COR-L47 (cell line): ENCODE measurements at regions not wholly inside any gene's neighbourhood (a gene's known extent, or its start where the extent isn't known, plus 50 kb on each side); places are given as distances from the start of the nearest gene placed in this dataset.

Experiments
- DNase-seq: peaks from one replicate; lab custom pipeline; 2025; lab: John Stamatoyannopoulos, UW

DNA sequence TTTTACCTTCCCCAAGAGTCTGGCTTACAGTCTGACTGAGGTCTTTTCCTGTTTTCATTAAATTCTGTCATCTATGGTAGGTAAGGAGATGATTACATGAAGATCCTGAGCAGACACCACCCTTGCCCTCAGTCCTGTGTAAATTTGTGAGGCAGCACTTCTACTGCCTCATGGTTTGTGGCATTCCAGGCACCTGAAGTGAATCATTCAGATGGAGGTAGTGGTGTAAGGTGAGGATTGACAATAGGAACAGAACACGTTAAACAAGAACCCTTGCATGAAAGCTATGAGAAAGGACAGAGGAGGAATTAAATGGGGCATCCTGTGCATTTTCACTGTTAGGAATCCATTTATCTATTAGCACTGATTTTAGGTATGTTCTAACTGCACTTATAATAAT lies 618.6 kb downstream of the TLL1 start:
- DNase-seq: no peak

GRCh38 chr4:166493924-166494345 lies 620.9 kb downstream of the TLL1 start:
- no peak for DNase-seq

- no peak for DNase-seq
Observed at GRCh38 chr4:166498546-166498945, 625.5 kb downstream of the TLL1 start.

DNA sequence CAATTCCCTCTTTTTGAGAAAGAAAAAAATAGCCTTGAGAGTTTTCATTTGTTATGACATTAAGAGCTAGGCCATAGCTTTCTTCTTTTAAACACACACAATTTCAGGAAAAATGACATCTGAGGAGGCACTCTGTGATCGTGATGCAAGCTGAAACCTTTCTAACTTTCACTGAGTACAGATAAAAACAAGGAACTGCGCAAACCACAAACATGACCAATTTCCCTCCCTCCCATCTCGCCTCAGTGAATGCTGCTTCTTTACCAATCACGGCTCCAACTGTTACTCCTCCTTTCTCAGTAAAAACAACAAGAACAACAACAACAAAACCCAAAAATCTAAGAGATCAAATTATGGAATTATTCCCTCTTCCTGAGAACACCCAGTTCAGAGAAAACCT lies 626.8 kb downstream of the TLL1 start:
- no peak for DNase-seq

GRCh38 chr4:166501941-166502382 lies 628.9 kb downstream of the TLL1 start:
- no peak for DNase-seq

DNA sequence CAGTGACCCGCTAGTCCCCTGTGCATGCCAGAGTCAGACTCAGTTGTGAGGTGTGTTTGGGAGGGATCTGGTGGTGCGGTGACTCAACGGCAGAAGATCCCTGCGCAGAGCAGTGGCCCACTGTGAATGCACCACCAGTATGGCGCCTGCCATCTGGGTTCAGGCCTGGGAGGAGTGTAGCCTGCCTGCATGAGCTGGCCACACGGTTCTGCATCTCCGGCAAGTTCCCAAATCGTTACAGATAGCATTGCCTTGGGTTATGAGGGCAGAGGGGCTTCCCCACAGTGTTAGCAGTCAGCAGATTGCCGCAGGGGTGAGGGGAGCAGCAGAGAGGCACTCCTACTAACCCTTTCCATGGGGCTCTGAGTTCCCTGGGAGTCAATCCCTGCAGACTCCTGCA lies 629.6 kb downstream of the TLL1 start:
- DNase-seq: no peak

- DNase-seq: no peak
Observed at GRCh38 chr4:166506051-166506450, 633.0 kb downstream of the TLL1 start.

GRCh38 chr4:166512267-166512666 lies 639.2 kb downstream of the TLL1 start:
- DNase-seq: no peak

DNA sequence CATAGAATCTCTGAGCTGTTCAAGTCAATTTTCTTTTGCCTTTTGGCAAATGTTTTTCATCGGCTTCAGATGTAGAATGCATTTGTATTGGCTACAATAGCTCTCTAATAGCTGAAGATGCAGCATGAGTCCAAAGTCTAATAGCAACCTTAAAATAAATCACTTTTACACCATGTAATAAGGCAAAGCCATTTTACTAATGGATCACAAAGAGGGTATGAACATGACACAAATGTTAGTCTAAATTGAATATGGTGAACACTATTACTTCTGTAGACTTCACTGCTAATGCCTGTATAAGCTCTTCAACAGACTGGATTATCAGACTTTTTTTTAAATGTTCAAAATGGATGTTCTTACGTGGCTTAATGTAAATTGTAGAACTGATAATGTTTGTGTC lies 645.3 kb downstream of the TLL1 start:
- DNase-seq: no peak

GRCh38 chr4:166518776-166519175 lies 645.7 kb downstream of the TLL1 start:
- DNase-seq: peak; percentile 95

DNA sequence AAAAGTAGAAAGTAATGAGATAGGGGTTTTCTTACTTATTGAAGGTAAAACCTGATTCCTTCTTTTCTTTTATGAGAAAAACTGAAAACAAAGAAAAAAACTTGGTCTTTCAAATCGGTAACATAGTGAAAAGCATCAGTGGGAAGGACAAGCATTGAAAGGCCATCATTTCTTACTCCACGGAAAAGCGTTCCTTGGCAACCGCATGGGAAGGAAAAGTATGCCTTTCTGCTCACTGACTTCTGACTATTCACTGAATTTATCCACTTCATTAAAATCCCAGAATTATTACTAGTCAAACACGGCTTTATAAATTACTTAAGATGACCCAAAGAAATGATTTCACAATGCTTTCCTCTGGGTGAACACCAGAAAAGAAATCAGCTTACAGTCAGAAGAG lies 646.7 kb downstream of the TLL1 start:
- no peak for DNase-seq

GRCh38 chr4:166527500-166527899 lies 654.5 kb downstream of the TLL1 start:
- no peak for DNase-seq

DNA sequence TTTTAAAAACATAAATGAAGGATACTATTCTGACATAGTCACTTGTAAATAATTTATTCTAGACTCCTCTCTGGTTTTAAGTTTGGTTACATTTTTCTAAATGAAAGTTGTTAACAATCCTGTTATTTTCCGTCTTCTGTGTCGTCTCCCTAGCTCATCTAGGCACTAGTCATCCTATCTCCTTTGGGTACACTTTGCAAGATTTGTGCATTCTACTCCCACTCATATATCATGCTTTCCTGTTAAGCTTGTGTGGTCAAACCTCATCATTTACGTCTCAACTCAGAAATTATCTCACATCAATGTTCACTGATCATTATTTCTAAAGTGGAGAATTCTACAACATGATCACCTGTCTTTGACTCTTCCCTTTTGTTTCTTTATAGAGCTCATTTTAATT lies 658.7 kb downstream of the TLL1 start:
- no peak for DNase-seq

DNA sequence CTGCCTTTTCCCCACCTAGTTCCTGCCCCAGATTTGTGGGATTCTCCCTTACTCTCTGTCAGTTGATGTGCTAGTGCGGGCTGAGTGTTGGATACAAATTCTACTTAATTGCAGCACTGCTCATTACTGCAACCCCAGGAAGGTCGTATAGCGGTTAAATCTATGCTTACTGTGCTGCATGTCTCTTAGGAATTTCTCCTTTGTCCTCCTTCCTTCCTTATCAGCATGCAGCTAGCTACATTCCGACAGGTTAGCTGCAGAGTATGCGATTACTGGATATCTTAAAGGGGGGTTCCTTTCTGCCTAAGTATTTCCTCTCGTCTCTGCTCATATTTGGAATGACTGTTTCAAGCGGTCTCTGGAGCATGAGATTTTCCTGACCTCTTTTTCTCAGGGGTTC lies 662.8 kb downstream of the TLL1 start:
- no peak for DNase-seq

DNA sequence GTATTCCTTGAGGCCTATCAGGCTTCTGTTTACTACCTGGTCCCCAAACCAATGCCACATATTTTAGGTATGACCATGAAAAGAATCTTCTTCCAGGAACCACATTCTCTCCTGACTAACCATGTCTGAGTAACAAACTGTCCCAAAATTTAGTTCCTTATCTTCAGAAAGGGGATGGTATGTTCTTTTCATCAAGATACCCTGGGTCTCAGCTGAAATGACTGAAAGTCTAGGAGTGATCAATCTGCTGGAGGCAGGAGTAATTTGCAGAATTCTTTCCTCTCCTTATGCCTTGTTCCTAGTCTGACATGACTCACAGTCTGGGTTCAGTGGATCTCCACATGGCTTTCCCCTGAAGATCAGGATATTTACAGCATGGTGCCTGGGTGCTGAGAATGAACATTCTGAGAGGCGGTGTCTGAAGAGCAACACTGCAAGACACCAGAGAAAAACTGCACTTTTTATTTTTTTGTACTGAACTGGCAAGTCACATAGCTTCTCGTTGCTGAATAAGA lies 665.5 kb downstream of the TLL1 start:
- DNase-seq: no peak

DNA sequence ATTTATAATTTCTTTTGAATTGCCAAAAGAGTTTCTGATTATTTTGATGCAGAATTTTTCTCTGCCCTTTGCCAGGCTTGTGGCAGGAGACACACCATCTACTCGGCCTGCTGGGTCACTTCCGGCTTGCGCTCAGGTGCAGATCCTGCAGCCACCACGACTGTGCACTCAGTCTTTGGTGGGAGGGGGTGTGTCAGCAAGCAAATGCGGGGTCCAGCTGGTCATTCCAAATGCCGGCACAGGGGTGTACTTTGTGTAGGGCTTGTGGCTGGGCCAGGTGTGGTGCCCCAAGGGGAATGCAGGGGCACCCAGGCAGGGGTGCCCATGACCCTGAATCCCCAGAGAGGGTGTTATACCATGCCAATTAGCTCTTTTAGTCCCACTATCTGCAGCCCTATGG lies 673.0 kb downstream of the TLL1 start:
- DNase-seq: no peak

DNA sequence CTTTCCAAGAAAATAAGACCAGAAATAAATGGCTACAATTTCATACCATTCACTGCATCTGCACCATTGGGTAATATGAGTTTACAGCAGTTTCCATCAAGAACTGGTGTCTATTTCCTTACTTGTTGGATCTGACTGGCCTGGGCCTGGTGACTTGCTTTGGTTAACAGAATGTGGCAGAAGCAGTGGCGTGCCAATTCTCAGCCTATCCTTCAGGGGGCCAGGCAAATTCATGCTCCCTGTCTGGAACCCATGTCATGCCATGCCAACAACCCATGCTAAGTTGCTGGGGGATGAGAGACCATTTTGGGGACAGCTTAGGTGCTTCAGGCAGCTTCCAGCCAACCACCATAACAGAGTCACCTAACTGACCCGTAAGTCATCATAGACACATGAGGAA lies 656.7 kb downstream of the SPOCK3 start:
- DNase-seq: no peak

- no peak for DNase-seq
Observed at GRCh38 chr4:166585491-166585890, 648.8 kb downstream of the SPOCK3 start.

GRCh38 chr4:166594326-166594946 lies 639.9 kb downstream of the SPOCK3 start:
- DNase-seq: peak; percentile 69

GRCh38 chr4:166600264-166600663 lies 634.0 kb downstream of the SPOCK3 start:
- DNase-seq: no peak

DNA sequence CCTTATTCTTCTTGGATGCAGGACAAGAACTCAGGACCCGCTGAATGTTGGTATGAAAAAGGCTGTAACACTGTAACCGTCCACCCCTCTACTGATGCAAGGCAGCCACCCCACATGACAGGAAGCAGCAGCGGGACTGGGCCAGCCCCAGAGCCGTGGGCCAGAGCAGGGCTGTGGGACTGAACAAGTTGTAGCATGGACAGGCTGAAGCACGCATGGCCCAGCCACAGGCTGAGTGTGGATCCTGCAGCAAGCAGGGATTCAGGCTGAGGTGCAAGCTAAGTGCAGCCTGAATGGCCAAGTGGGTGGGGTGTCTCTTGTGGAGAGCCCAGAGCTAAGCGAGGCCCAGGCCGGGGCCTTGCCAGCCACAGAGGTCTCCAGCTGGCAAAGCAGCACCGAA lies 632.2 kb downstream of the SPOCK3 start:
- DNase-seq: no peak

DNA sequence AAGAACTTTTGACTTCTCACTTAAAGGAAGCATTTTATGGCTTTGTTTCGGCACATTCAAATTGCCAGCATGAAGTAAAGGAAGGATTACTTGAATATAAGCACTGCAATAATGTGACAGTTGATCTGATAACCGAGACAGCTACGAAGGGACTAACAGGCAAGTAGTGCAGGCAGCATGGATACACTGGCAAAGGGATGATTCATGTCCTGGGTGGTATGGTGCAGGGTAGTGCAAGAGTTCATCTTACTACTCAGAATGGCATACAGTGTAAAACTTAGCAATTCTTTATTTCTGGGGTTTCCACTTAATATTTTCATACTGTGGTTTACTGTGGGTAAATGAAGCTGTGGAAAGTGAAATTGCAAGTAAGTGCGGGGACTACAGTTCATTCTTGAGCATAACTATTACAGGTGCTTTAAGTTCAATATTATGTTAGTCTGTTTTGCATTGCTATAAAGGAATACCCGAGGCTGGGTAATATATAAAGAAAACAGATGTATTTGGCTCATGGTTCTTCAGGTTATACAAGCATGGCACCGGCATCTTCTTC lies 611.8 kb downstream of the SPOCK3 start:
- DNase-seq: no peak

- no peak for DNase-seq
Observed at GRCh38 chr4:166625018-166625637, 609.2 kb downstream of the SPOCK3 start.

DNA sequence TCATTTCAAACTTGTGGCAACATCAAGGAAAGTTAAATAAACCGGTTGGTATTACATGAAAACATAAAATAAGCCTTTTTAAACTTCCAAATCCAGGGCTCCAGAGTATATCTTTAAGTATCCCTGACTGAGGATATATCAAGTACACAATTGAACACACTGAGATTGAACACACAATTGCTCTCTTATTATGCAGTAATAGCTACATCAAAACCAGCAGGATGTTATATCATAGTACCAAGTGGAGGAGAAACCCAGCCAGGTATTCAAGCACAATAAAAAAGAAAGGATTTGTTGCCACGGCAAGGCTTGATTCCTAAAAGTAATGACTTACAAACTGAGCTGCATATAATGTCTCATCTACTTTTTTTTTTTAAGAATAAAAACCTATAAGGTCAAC lies 605.8 kb downstream of the SPOCK3 start:
- DNase-seq: no peak
